COLO668 (cell line): ENCODE measurements at regions not wholly inside any gene's neighbourhood (a gene's known extent, or its start where the extent isn't known, plus 50 kb on each side); places are given as distances from the start of the nearest gene placed in this dataset.
"Not testable (repeated sequence)": the region's sequence is repeated elsewhere in the genome, so short reads cannot be mapped to it uniquely, and the experiment has no call there.

ENCODE experiments used
- DNase-seq: peaks from one replicate; lab custom pipeline; 2025; ENCODE audit not compliant: unreplicated experiment; lab: John Stamatoyannopoulos, UW

DNA sequence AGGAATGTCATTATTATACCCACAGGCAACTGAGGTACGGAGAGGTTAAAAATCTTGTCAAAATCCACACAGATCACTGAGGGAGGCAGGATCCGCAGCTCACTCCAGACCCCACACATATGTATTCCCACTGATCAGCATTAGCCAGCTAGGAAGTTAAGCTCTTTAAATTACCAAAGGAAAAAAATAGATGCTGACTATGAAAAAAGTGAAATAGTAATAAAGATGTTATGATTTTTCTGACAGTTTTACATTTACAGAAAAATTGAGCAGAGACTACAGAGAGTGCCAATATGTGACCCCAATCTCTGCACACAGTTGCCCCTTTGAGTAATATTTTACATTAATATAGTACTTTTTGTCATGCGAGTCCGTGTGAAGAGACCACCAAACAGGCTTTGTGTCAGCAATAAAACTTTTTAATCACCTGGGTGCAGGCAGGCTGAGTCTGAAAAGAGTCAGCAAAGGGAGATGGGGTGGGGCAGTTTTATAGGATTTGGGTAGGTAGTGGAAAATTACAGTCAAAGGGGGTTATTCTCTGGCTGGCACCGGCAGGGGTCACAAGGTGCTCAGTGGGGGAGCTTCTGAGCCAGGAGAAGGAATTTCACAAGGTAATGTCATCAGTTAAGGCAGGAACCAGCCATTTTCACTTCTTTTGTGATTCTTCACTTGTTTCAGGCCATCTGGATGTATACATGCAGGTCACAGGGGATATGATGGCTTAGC is 61.9 kb upstream of the NAA35 start:
- DNase-seq, result not testable (repeated sequence)

DNA sequence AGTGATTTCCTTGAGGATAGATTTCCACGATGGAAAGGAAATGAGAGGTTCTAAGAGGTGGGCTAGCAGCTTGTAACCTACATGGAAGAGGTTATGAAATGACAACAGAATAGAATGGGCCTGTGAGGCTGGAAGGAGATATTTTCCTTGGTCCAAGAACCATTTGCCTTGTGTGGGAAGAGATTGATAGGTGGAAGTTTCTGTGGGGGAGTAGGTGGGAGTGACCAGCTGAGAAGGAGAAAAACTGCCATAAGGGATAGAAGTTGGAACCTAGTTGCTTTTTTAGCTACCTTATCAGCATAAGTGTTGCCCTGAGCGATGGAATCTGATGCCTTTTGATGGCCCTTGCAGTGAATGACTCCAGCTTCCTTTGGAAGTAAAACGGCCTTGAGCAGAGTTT is 60.4 kb upstream of the NAA35 start:
- DNase-seq, result not testable (repeated sequence)

DNA sequence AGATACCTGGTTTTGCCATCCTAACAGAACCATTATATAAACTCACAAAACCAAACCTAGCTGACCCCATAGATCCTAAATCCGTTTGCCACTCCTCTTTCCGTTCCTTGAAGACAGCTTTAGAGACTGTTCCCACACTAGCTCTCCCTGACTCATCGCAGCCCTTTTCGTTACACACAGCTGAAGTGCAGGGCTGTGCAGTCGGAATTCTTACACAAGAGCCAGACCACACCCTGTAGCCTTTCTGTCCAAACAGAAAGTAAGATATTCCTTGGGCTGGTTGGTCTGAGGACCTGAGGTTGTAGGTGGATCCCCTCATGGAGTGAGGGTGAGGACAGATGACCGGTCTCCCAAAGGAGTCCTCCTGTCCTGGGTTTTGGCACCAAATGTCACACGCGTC is 56.7 kb upstream of the NAA35 start:
- no peak for DNase-seq

DNA sequence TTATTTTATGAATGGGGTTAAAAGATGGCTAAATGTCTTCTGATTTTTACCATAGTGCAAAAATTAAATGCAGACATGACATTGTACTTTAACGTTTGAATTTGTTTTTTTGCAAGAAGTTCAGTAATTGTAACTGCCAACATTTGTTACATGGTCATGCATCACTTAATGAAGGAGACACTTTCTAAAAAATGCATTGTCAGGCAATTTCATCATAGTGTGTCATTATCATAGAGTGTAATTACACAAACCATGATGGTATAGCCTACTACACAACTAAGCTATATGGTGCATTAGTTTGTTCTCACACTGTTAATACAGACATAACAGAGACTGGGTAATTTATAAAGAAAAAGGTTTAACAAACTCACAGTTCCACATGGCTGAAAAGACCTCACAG is 50.0 kb upstream of the NAA35 start:
- DNase-seq, result no peak
